Suprapubic skin (tissue), 4 donors: ENCODE measurements at regions not wholly inside any gene's neighbourhood (a gene's known extent, or its start where the extent isn't known, plus 50 kb on each side); places are given as distances from the start of the nearest gene placed in this dataset.

Experiments
- EP300 ChIP-seq: sonication (generic); formaldehyde crosslinking; IDR thresholded peaks from one replicate; pipeline ENCODE4 v1.6.1; 2017; ENCODE audit warnings: antibody characterized with exemption
- POLR2A ChIP-seq, 2 donors: fragments of 450-650 bp; IDR thresholded peaks; one replicate each; pipeline ENCODE4 v1.6.1; 2017; ENCODE audit warnings: antibody characterized with exemption in 2 of 2, mild to moderate bottlenecking in 2 of 2, moderate library complexity in 2 of 2
- POLR2AphosphoS5 ChIP-seq, 3 donors: sonication (generic); formaldehyde crosslinking; IDR thresholded peaks; one replicate each; pipeline ENCODE4 v1.6.1; 2017; ENCODE audit warnings: antibody characterized with exemption in 3 of 3
- TF ChIP-seq, protein P1 (sequence below), 2 donors: fragments of 200-600 bp in 1 of 2; fragments of 450-650 bp in 1 of 2; sonication (generic) in 1 of 2; IDR thresholded peaks; one replicate each; pipeline ENCODE4 v1.5.1; 2016 to 2019; ENCODE audit warnings: antibody characterized with exemption in 2 of 2, mild to moderate bottlenecking in 1 of 2, moderate library complexity in 1 of 2

DNA sequence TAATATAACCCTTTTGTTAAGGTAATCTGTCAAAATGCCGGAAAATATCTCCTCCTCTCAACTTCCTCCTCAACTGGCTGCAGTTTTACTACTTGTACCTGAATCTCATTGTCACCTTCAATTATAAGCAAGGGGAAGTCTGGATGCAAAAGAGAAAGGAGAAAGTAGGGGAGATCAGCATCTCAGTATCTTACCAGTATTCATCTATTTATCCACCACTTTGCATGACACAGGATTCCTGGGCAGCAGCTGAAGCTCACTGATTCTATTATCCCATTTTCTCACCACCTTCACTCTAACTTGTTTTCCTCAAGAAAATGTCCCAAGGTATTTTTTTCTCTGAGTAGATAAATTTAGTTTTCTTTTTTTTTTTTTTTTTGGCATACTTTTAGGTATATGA lies 440.5 kb upstream of the CBLB start:
- TF ChIP-seq, protein P1, sequence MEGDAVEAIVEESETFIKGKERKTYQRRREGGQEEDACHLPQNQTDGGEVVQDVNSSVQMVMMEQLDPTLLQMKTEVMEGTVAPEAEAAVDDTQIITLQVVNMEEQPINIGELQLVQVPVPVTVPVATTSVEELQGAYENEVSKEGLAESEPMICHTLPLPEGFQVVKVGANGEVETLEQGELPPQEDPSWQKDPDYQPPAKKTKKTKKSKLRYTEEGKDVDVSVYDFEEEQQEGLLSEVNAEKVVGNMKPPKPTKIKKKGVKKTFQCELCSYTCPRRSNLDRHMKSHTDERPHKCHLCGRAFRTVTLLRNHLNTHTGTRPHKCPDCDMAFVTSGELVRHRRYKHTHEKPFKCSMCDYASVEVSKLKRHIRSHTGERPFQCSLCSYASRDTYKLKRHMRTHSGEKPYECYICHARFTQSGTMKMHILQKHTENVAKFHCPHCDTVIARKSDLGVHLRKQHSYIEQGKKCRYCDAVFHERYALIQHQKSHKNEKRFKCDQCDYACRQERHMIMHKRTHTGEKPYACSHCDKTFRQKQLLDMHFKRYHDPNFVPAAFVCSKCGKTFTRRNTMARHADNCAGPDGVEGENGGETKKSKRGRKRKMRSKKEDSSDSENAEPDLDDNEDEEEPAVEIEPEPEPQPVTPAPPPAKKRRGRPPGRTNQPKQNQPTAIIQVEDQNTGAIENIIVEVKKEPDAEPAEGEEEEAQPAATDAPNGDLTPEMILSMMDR (IDR thresholded peaks at IDR 0.05): no peak
- TF ChIP-seq POLR2AphosphoS5 (IDR thresholded peaks at IDR 0.05): no peak
- TF ChIP-seq POLR2A (IDR thresholded peaks at IDR 0.05): no peak
- no peak for TF ChIP-seq EP300
